Adipocyte (in vitro differentiated cells): ENCODE measurements at regions not wholly inside any gene's neighbourhood (a gene's known extent, or its start where the extent isn't known, plus 50 kb on each side); places are given as distances from the start of the nearest gene placed in this dataset.
"Not testable (repeated sequence)": the region's sequence is repeated elsewhere in the genome, so short reads cannot be mapped to it uniquely, and the experiment has no call there.

Experiments
- DNase-seq: peaks from one replicate; pipeline ENCODE4 v3.0.0-alpha.2; 2015; ENCODE audit warnings: low read depth
- H3K27me3 ChIP-seq: replicated peaks from 2 replicates; pipeline ENCODE4 v1.7.0; 2013; ENCODE audit warnings: mild to moderate bottlenecking, low read length, moderate library complexity; ENCODE audit not compliant: control insufficient read depth, insufficient read depth
- H3K36me3 ChIP-seq: 2 replicates; pipeline ENCODE4 v1.7.0; 2013; ENCODE audit warnings: low read length, mild to moderate bottlenecking, moderate library complexity; ENCODE audit not compliant: control insufficient read depth, insufficient read depth, severe bottlenecking
- H3K4me1 ChIP-seq: 2 replicates; pipeline ENCODE4 v1.7.0; 2013; ENCODE audit warnings: mild to moderate bottlenecking, low read length, moderate library complexity; ENCODE audit not compliant: control insufficient read depth, insufficient read depth
- H3K4me3 ChIP-seq: 2 replicates; pipeline ENCODE4 v1.7.0; 2013; ENCODE audit warnings: mild to moderate bottlenecking, low read length, moderate library complexity
- H3K9ac ChIP-seq: 2 replicates; pipeline ENCODE4 v1.7.0; 2013; ENCODE audit warnings: mild to moderate bottlenecking, low read length, moderate library complexity
- H3K9me3 ChIP-seq: 2 replicates; pipeline ENCODE4 v1.7.0; 2013; ENCODE audit warnings: mild to moderate bottlenecking, low read length, moderate library complexity; ENCODE audit not compliant: control insufficient read depth

DNA sequence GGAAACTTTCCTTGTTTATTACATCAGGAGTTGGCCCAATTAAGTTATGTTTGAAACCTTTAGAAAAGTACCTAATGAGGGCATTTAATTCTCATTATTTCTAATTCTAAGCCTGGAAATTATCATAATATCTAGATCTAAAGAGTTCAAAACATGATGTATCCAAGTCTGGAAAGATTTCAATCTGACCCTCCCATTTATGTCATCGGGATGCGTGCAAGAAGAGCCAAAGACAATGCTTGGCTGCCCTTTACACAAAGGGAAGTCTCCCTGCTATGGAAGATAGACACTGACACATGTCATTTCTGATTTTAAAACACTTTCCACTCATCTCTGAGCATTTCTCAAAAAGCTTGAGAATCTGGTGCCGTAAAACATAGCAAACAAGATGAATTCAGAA, 222.4 kb downstream of the ANTXR2 start:
- no peak overlapping the region for H3K9ac ChIP-seq
- no peaks in the 10 kb centered on the region for H3K36me3 ChIP-seq
- H3K9me3 ChIP-seq, result no peaks in the 10 kb centered on the region
- DNase-seq, result no peak
- H3K4me3 ChIP-seq, result no peak overlapping the region
- H3K27me3 ChIP-seq, result no peaks in the 10 kb centered on the region
- H3K4me1 ChIP-seq, result peaks cover 31% of the 10 kb centered on the region

DNA sequence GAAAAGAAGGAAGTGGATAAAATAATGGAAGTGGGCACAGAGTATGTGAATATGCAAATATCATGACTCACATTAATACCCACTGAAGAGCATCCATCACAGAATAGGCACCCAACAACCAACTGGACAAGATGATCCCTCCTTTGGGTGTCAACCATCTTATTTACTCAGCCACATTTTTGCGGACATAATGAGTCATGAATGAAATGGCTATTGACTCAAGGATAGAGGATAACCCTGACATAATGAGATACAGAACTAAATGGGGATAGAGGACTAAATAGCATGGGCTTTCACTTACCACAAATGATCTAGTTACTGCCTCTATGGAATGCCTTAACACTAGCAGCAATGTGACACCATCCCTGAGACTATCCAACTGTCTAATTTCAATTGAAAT, 224.7 kb downstream of the ANTXR2 start:
- H3K4me1 ChIP-seq, result peaks cover 16% of the 10 kb centered on the region
- no peaks in the 10 kb centered on the region for H3K36me3 ChIP-seq
- H3K9me3 ChIP-seq, result peaks cover 6% of the 10 kb centered on the region
- H3K9ac ChIP-seq, result no peak overlapping the region
- H3K4me3 ChIP-seq, result no peak overlapping the region
- DNase-seq, result no peak
- H3K27me3 ChIP-seq, result no peaks in the 10 kb centered on the region

GRCh38 chr4:79847411-79847810, 225.6 kb downstream of the ANTXR2 start:
- Histone ChIP-seq H3K4me3 (no peak overlapping the region), H3K27me3 (no peaks in the 10 kb centered on the region), H3K9me3 (peaks cover 15% of the 10 kb centered on the region), H3K4me1 (peaks cover 12% of the 10 kb centered on the region), H3K36me3 (no peaks in the 10 kb centered on the region), H3K9ac (no peak overlapping the region)
- no peak for DNase-seq

- Histone ChIP-seq H3K36me3 (no peaks in the 10 kb centered on the region), H3K9ac (no peak overlapping the region), H3K4me3 (peak overlapping the region; percentile 29), H3K4me1 (no peaks in the 10 kb centered on the region), H3K27me3 (no peaks in the 10 kb centered on the region), H3K9me3 (peaks cover 22% of the 10 kb centered on the region)
- DNase-seq, result no peak
Observed at GRCh38 chr4:79842162-79842561, 230.9 kb downstream of the ANTXR2 start.

- Histone ChIP-seq H3K9ac (no peak overlapping the region), H3K27me3 (no peaks in the 10 kb centered on the region), H3K9me3 (no peaks in the 10 kb centered on the region), H3K36me3 (no peaks in the 10 kb centered on the region), H3K4me3 (no peak overlapping the region), H3K4me1 (no peaks in the 10 kb centered on the region)
- no peak for DNase-seq
Observed at GRCh38 chr4:79833857-79834256, 239.2 kb downstream of the ANTXR2 start.

GRCh38 chr4:79831701-79832514, 241.1 kb downstream of the ANTXR2 start:
- Histone ChIP-seq H3K9me3 (no peaks in the 10 kb centered on the region), H3K4me1 (no peaks in the 10 kb centered on the region), H3K9ac (no peak overlapping the region), H3K36me3 (no peaks in the 10 kb centered on the region), H3K27me3 (no peaks in the 10 kb centered on the region), H3K4me3 (no peak overlapping the region)
- DNase-seq, result no peak

DNA sequence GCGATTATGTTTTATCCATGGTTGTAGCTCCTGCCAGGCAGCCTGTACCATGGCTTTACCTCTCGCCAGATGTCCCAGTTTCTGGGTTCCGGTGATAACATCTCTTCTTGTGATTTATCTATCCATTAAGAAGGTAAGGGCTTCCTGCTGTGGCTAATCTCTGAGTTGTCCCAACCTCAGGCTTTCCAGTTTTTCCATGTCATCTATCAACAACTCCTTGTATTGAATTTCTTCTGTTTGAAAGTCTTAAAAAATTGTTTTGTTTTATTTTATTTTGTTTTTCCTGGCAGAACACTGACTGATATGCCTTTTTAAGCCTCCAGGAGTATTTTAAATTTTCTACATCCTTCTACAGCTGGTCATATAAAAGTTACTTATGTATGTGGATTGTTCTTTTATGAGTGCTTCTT, 241.9 kb downstream of the ANTXR2 start:
- Histone ChIP-seq H3K9me3 (no peaks in the 10 kb centered on the region), H3K4me3 (no peak overlapping the region), H3K9ac (no peak overlapping the region), H3K27me3 (no peaks in the 10 kb centered on the region), H3K4me1 (no peaks in the 10 kb centered on the region), H3K36me3 (no peaks in the 10 kb centered on the region)
- DNase-seq, result no peak

GRCh38 chr4:79827283-79827682, 245.7 kb downstream of the ANTXR2 start:
- no peaks in the 10 kb centered on the region for H3K36me3 ChIP-seq

GRCh38 chr4:79823148-79823763, 249.8 kb downstream of the ANTXR2 start:
- peak; percentile 46 for DNase-seq
- Histone ChIP-seq H3K4me1 (no peaks in the 10 kb centered on the region), H3K27me3 (no peaks in the 10 kb centered on the region), H3K9ac (no peak overlapping the region), H3K4me3 (no peak overlapping the region), H3K9me3 (no peaks in the 10 kb centered on the region), H3K36me3 (no peaks in the 10 kb centered on the region)

More at GRCh38 chr4:79827283-79827682, 245.7 kb downstream of the ANTXR2 start:
- Histone ChIP-seq H3K9me3 (no peaks in the 10 kb centered on the region), H3K4me1 (no peaks in the 10 kb centered on the region), H3K27me3 (no peaks in the 10 kb centered on the region), H3K9ac (no peak overlapping the region), H3K4me3 (no peak overlapping the region)
- no peak for DNase-seq

DNA sequence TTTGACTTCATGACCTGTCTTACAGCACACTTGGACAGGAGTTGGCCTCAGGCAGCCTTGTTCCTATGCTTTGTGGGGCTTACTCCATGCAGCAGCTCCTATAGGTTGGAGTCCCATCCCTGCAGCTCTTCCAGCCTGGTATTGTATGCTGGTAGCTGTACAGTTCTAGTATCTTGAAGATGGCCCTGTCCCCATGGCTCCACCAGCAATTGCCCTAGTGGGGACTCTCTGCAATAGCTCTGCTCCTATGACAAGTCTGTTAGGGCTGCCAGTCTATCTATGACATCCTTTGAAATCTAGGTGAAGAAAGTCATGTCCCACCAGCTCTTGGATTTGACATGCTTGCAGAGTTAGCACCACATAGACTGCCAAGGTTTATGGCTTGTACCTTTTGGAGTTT, 252.6 kb downstream of the ANTXR2 start:
- no peaks in the 10 kb centered on the region for H3K4me1 ChIP-seq
- no peak overlapping the region for H3K4me3 ChIP-seq
- peaks cover 8% of the 10 kb centered on the region for H3K9me3 ChIP-seq
- no peak overlapping the region for H3K9ac ChIP-seq
- no peaks in the 10 kb centered on the region for H3K27me3 ChIP-seq
- DNase-seq, result no peak
- no peaks in the 10 kb centered on the region for H3K36me3 ChIP-seq

DNA sequence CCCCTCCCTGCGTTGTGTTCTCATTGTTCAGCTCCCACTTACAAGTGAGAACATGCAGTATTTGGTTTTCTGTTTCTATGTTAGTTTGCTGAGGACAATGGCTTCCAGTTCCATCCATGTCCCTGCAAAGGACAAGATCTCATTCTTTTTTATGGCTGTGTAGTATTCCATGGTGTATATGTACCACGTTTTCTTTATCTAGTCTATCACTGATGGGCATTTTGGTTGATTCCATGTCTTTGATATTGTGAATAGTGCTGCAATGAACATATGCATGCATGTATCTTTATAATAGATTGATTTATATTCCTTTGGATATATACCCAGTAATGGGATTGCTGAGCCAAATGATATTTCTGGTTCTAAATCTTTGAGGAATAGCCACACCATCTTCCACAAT, 265.1 kb downstream of the ANTXR2 start:
- H3K9me3 ChIP-seq, H3K36me3 ChIP-seq, H3K4me3 ChIP-seq, DNase-seq, H3K4me1 ChIP-seq, H3K9ac ChIP-seq, H3K27me3 ChIP-seq: not testable (repeated sequence)
